Spinal cord (tissue), 9 donors: ENCODE measurements at regions not wholly inside any gene's neighbourhood (a gene's known extent, or its start where the extent isn't known, plus 50 kb on each side); places are given as distances from the start of the nearest gene placed in this dataset.

ENCODE experiments used
- DNase-seq, 6 donors: peaks; one replicate each; pipeline versions ENCODE4 v3.0.0 to v3.0.0-alpha.2; 2013 to 2015; ENCODE audit warnings: low spot score in 6 of 6, low read depth in 4 of 6
- H3K27ac ChIP-seq: one replicate; pipeline ENCODE4 v1.5.1; 2013; ENCODE audit warnings: low read depth, low read length, control low read depth
- H3K27me3 ChIP-seq: one replicate; pipeline ENCODE4 v1.6.1; 2013; ENCODE audit warnings: low read length; ENCODE audit not compliant: control insufficient read depth, insufficient read depth
- H3K36me3 ChIP-seq: one replicate; pipeline ENCODE4 v1.6.1; 2013; ENCODE audit warnings: low read length; ENCODE audit not compliant: control insufficient read depth, insufficient read depth
- H3K4me1 ChIP-seq: one replicate; pipeline ENCODE4 v1.6.1; 2013; ENCODE audit warnings: low read length; ENCODE audit not compliant: control insufficient read depth, insufficient read depth
- H3K4me3 ChIP-seq: one replicate; pipeline ENCODE4 v1.5.1; 2013; ENCODE audit warnings: low read depth, low read length, control low read depth
- H3K9me3 ChIP-seq: one replicate; pipeline ENCODE4 v1.6.1; 2013; ENCODE audit warnings: low read length; ENCODE audit not compliant: control insufficient read depth, insufficient read depth
- WGBS: methylation state at CpG from one replicate; pipeline ENCODE4 v1.1.5; 2013; ENCODE audit warnings: missing lambda C conversion rate; ENCODE audit not compliant: insufficient coverage; 5-methylcytosine and 5-hydroxymethylcytosine counted together
- donor health status: healthy.

DNA sequence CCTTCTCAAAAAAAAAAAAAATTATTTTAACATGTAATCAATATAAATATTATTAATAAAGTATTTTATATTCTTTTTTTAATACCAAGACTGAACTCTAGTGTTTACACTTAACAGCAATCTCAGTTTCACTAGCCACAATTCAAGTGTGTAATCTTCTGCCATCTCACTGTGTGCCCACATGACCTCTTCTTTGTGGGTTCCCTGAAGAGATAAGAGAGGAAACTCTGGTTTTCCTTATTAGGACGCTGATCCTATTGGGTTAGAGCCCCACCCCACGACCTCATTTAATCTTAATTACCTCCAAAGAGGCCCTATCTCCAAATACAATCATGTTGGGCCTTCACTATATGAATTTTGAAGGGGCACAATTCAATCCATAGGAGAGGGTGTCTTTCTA, 177.6 kb downstream of the STK31 start:
- Histone ChIP-seq H3K27me3 (no peaks in the 10 kb centered on the region), H3K4me3 (no peak overlapping the region)
- WGBS: no CpG with 5 or more reads among the region's 2 CpGs

DNA sequence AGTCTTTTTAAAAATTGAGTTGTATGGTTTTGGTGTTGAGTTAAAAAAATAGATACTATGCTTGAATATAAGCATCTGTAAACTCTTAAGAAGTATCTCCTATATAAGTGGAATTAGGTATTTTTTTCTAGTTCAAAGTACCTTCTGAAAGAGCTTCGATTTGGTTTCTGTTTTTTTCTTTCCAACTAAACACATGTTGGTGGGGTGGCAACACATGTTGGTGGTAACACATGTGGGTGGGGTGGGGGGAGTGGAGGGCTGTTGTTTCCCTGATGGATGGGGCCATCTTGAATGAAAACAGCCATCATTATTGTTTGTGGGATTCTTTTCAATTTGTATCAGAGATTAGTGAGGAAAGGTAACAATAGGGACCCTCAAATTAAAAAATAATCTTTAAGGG, 178.9 kb downstream of the STK31 start:
- H3K36me3 ChIP-seq: no peaks in the 10 kb centered on the region
- DNase-seq: no peak
- no peak overlapping the region for H3K27ac ChIP-seq
- no peaks in the 10 kb centered on the region for H3K4me1 ChIP-seq
- no peaks in the 10 kb centered on the region for H3K27me3 ChIP-seq
- H3K4me3 ChIP-seq: no peak overlapping the region
- H3K9me3 ChIP-seq: no peaks in the 10 kb centered on the region
- no CpG with 5 or more reads among the region's 1 CpG for WGBS

More for the DNA sequence above, 177.6 kb downstream of the STK31 start:
- H3K27ac ChIP-seq: no peak overlapping the region
- no peak for DNase-seq
- no peaks in the 10 kb centered on the region for H3K4me1 ChIP-seq
- no peaks in the 10 kb centered on the region for H3K36me3 ChIP-seq
- H3K9me3 ChIP-seq: no peaks in the 10 kb centered on the region

DNA sequence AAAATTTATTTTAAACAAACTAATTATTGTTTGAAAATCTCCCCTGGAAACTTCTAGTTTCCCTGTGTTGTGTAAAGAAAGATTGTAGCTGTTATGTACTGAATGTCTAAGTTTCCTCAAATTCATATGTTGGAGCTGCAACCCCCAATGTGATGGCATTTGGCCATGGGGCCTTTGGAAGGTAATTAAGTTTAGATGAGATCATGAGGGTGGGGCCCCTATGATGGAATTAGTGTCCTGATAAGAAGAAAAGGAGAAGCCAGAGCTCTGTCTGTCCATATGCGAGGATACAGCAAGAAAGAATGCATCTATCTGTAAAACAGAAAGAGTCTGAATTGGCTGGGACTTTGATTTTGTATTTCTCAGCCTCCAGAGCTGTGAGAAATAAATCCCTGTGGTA, 179.5 kb downstream of the STK31 start:
- H3K9me3 ChIP-seq: no peaks in the 10 kb centered on the region
- WGBS: 100% methylated on average over 1 of the region's 1 CpG
- no peaks in the 10 kb centered on the region for H3K36me3 ChIP-seq

DNA sequence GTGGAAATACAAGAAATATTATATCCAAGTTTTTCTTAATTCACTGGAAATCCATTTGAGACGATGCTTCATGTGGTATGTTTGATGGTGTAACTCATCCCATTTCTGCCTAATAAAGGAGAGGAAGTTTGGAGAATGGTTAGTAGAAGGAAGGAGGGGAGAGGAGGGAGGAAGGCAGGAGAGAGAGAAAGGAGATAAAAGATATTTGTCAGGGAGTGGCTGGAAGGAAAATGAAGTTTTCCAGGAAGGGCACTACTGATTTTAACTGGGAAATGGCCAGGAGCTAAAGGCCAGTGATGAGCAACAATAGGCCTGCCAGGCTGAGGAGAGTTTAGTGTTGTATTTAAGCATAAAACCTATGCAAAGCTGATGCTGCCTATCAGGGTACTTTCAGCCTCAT, 182.0 kb downstream of the STK31 start:
- WGBS: 100% methylated on average over 1 of the region's 1 CpG
- no peak for DNase-seq
- no peak overlapping the region for H3K27ac ChIP-seq

More for the DNA sequence above, 179.5 kb downstream of the STK31 start:
- no peaks in the 10 kb centered on the region for H3K27me3 ChIP-seq
- no peak for DNase-seq
- no peaks in the 10 kb centered on the region for H3K4me1 ChIP-seq
- no peak overlapping the region for H3K27ac ChIP-seq
- H3K4me3 ChIP-seq: no peak overlapping the region

DNA sequence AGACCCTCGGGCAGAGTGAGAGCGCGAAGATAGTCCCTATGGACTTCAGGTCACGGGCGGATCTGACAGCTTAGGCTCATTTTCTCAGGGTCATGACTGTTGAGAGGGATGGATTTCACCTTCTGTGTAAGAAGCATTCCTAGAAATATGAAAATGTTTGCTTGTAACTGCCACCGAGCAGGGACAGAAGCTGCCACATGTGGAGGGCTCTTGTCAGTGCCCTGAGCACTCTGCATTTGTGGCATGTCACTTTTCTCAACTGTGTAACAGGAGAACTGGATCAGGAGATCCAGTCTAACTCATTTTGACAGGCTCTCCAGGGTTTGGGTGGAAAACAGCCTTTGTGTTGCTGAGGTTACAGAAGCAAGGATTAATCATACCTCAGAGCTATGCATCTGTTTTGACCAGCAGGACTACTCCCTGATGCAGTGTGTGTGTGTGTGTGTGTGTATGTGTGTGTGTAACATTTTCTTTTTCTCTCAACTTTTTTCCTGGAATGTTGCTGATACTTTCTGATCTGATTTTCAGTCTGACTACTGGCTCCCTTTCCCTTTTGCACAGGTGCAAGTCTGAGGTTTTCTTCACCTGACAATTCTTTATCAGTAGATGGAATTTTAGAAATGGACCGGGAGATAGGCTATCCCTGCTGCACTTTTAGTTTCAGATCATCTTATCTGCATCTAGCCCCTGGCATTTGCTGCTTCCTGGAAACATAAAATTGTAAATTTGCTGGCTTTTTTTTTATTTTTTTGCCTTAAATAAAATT, 183.3 kb downstream of the STK31 start:
- no peak for DNase-seq
- Histone ChIP-seq H3K9me3 (no peaks in the 10 kb centered on the region), H3K27me3 (no peaks in the 10 kb centered on the region), H3K4me3 (no peak overlapping the region), H3K27ac (no peak overlapping the region), H3K36me3 (no peaks in the 10 kb centered on the region), H3K4me1 (no peaks in the 10 kb centered on the region)
- WGBS: 74% methylated on average over 6 of the region's 7 CpGs

More for the DNA sequence above, 182.0 kb downstream of the STK31 start:
- no peak overlapping the region for H3K4me3 ChIP-seq
- no peaks in the 10 kb centered on the region for H3K36me3 ChIP-seq
- H3K9me3 ChIP-seq: no peaks in the 10 kb centered on the region
- H3K27me3 ChIP-seq: no peaks in the 10 kb centered on the region
- H3K4me1 ChIP-seq: no peaks in the 10 kb centered on the region

DNA sequence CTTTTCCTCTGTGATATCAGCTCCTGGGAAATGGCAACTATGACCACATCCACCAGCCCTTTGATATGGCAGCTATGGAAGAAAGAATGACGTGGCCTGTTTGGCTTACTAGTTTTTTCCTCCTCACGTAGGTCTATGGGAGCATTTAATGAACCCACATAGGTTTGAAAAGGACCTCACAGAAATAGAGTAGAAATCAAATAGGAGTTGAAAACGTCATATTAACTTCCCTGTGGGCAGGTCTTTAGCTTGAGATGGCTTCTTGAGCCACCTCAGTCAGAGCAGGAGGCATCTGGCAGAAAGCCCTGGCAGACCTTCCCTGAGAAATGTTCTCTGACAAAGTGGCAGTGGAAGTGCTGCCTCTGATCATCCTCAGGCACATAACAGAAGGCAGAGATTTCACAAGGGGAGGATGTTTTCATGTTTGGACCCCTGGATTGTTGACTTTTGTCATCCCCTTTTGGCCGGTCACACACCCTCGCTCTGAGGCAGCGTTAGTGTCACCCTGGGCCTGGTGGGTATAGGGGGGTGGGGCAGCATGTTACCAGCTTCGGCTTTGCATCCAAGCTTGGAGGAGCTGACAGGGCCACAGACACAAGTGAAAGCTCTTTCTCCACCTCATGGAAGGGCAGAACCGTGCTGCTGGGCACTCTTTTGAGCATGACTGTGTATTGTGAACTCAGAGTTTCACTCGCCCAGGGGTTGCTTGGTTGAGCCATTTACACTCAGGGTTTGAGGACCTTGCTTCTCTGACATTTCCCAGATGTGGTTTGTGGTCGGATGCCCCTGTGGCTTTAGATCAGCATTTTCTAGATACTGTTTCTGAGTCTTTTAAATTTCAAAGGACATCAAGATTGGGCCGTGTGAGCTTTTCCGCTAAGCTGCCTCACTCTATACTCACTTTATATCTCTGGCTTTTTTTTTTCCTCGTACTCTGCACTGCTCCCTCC, 184.2 kb downstream of the STK31 start:
- H3K9me3 ChIP-seq: no peaks in the 10 kb centered on the region
- H3K36me3 ChIP-seq: no peaks in the 10 kb centered on the region
- H3K27ac ChIP-seq: no peak overlapping the region
- no peak overlapping the region for H3K4me3 ChIP-seq
- 73% methylated on average over 9 of the region's 13 CpGs for WGBS
- no peaks in the 10 kb centered on the region for H3K4me1 ChIP-seq
- DNase-seq: no peak
- H3K27me3 ChIP-seq: no peaks in the 10 kb centered on the region

DNA sequence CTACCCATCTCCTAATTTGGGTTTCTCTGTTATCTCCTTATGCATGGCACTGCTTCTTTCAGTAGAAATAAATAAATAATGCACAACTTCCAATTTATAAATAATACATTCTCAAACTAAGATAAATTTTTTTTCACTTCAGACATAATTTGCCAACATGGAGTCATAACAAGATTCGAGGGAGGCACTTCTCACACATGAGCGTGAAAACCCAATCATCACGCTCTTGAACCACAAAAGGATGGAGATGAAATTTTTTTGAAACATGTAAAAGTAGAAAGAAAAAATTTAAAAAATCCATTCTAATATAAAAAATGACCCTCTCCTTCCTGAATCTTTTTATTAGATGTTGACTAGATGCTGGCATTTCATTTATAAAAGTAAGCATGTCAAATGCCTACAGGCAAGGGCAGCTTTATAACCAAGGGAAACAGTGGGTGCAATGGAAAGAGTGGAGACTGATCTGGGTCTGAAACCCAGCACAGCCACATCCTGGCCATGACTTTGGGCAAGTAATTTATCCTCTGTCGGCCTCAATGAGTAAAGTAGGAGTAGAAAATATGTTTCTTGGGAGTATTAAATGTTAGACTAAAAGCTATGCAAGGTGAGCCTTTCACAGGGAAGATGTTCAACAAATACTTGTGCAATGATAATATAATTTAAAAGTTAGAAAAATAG, 185.0 kb downstream of the STK31 start:
- Histone ChIP-seq H3K4me1 (no peaks in the 10 kb centered on the region), H3K27me3 (no peaks in the 10 kb centered on the region), H3K27ac (no peak overlapping the region), H3K4me3 (no peak overlapping the region), H3K9me3 (no peaks in the 10 kb centered on the region), H3K36me3 (no peaks in the 10 kb centered on the region)
- no peak for DNase-seq
- WGBS: 83% methylated on average over 1 of the region's 4 CpGs

DNA sequence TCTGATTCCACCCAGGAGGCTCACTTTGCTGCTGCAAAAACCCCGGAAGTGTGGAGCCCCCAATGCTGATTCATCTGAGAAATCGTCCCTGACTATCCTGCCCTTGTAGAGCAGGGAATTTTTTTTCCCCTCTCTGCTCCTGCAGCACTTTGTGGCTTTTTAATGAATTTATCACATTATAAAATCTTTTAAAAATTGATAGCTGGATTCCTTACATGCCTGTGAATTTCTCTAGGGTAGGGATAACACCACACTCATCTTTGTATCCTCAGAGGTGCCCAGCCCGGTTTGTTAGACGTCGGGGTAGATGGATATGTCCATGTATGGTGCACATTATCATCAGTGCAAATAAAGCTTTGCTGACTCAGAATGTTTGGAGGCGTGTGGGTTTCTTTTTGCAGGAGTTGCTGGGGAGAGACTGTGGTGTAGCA, 185.7 kb downstream of the STK31 start:
- WGBS: 44% methylated on average over 2 of the region's 6 CpGs
- peak in 1 of 6 donors; percentile 35 for DNase-seq

DNA sequence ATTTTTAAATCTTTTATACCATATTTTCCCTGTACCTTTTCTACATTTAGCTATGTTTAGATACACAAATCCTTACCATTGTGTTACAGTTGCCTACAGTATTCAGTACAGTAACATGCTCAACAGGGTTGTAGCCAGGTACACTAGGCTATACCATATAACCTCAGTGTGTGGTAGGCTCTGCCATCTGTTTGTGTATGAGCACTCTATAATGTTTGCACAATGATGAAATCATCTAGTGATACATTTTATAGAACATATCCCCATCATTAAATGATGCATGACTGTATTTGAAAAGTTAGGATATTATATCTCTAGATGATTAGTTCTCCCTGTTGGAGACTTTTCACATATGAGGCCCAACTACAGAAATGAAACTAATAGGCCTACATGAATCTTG, 188.6 kb downstream of the STK31 start:
- Histone ChIP-seq H3K4me3 (no peak overlapping the region), H3K36me3 (no peaks in the 10 kb centered on the region), H3K27ac (no peak overlapping the region), H3K9me3 (no peaks in the 10 kb centered on the region), H3K4me1 (no peaks in the 10 kb centered on the region), H3K27me3 (no peaks in the 10 kb centered on the region)
- no peak for DNase-seq

More for the DNA sequence above, 185.7 kb downstream of the STK31 start:
- H3K9me3 ChIP-seq: no peaks in the 10 kb centered on the region
- H3K27ac ChIP-seq: no peak overlapping the region
- H3K36me3 ChIP-seq: no peaks in the 10 kb centered on the region
- H3K27me3 ChIP-seq: no peaks in the 10 kb centered on the region
- no peaks in the 10 kb centered on the region for H3K4me1 ChIP-seq
- H3K4me3 ChIP-seq: no peak overlapping the region
